ENCODE measurements at regions not wholly inside any gene's neighbourhood (a gene's known extent, or its start where the extent isn't known, plus 50 kb on each side); places are given as distances from the start of the nearest gene placed in this dataset.

GRCh38 chr18:27412556-27412955 lies 227.4 kb upstream of the CHST9 start (continued):
- TF ChIP-seq PAX8 (IDR thresholded peaks at IDR 0.05) (no peak), NFIC (IDR thresholded peaks at IDR 0.05; ENCODE audit: low read depth, low read length) (no peak), BMI1 (IDR thresholded peaks at IDR 0.05; ENCODE audit: borderline replicate concordance) (no peak)

- POLR2A ChIA-PET, result no interaction called here
- no peak for TF ChIP-seq RELB (IDR thresholded peaks at IDR 0.05; ENCODE audit: low read depth)
- no peak for TF ChIP-seq ELK1 (IDR thresholded peaks at IDR 0.05; ENCODE audit: low read depth, low read length)
- no peak for TF ChIP-seq CBX5 (IDR thresholded peaks at IDR 0.05; ENCODE audit: low read depth)
- TF ChIP-seq ZBTB33 (IDR thresholded peaks at IDR 0.05), result no peak
- TF ChIP-seq SRF (IDR thresholded peaks at IDR 0.05; ENCODE audit: low read depth in 2 of 2, low read length in 2 of 2), result no peak
- no peak for TF ChIP-seq CHD1 (IDR thresholded peaks at IDR 0.05; ENCODE audit: low read depth, low read length)
- TF ChIP-seq LARP7 (IDR thresholded peaks at IDR 0.05), result no peak
- no peak for TF ChIP-seq ZZZ3 (IDR thresholded peaks at IDR 0.05; ENCODE audit: control insufficient read depth, insufficient read length, low read depth)
- no peak for TF ChIP-seq STAT3 (IDR thresholded peaks at IDR 0.05; ENCODE audit: low read depth, low read length)
- TF ChIP-seq JUNB (IDR thresholded peaks at IDR 0.05), result no peak
- TF ChIP-seq HSF1 (IDR thresholded peaks at IDR 0.05; ENCODE audit: low read depth, low read length), result no peak
- no peak for TF ChIP-seq RELA (IDR thresholded peaks at IDR 0.05; ENCODE audit: borderline replicate concordance, partially characterized antibody)
- TF ChIP-seq CREM (IDR thresholded peaks at IDR 0.05; ENCODE audit: low read depth), result no peak
- no peak for TF ChIP-seq SREBF2 (IDR thresholded peaks at IDR 0.05; ENCODE audit: low read length)
- TF ChIP-seq MLLT1 (IDR thresholded peaks at IDR 0.05), result no peak
These were observed 226.8 kb upstream of the CHST9 start for GRCh38 chr18:27411911-27412310.

More at GRCh38 chr18:27411911-27412310, 226.8 kb upstream of the CHST9 start:
- no peaks in the 10 kb centered on the region for H3K9me3 ChIP-seq (replicated peaks; ENCODE audit: control insufficient read depth, insufficient read depth, low read length)
- H4K20me1 ChIP-seq (ENCODE audit: control insufficient read depth, insufficient read depth), result no peaks in the 10 kb centered on the region
- H3K27me3 ChIP-seq (replicated peaks in 1 of 2; ENCODE audit: control insufficient read depth in 2 of 2, insufficient read depth in 2 of 2, low read length in 1 of 2), result no peaks in the 10 kb centered on the region
- H3K4me2 ChIP-seq (ENCODE audit: control insufficient read depth, insufficient read depth), result no peak overlapping the region
- ATAC-seq (no peak), FAIRE-seq (no peak), DNase-seq (ENCODE audit: low read depth, low spot score) (no peak)
- no peak overlapping the region for H3K27ac ChIP-seq (ENCODE audit: control insufficient read depth, insufficient read depth)
- in situ Hi-C loops (cut with MboI) (no loop called here), intact Hi-C loops (cut with micrococcal nuclease; ENCODE audit: unreplicated experiment) (no loop called here)
- H3K4me1 ChIP-seq (ENCODE audit: control insufficient read depth, insufficient read depth, low read length), result no peaks in the 10 kb centered on the region
- H3K9ac ChIP-seq (ENCODE audit: control insufficient read depth, insufficient read depth, low read length), result no peak overlapping the region
- H3K79me2 ChIP-seq (ENCODE audit: control insufficient read depth, insufficient read depth, low read length), result no peaks in the 10 kb centered on the region
- WGBS (ENCODE audit: insufficient coverage, insufficient replicate concordance, low lambda C conversion rate, missing lambda C conversion rate), result 31% methylated on average over 2 of the region's 2 CpGs
- SMC1A ChIA-PET (ENCODE audit: uncharacterized antibody, unreplicated experiment), result no interaction called here
- no peaks in the 10 kb centered on the region for H3K36me3 ChIP-seq (ENCODE audit: control insufficient read depth in 2 of 2, insufficient read depth in 2 of 2, low read length in 1 of 2)
- BruUV-seq (replicated peaks), result no TSS peak
- no peak overlapping the region for H2AFZ ChIP-seq (ENCODE audit: control insufficient read depth, low read depth, low read length)
- RAD21 ChIA-PET (ENCODE audit: unreplicated experiment), result no interaction called here
- no peak overlapping the region for H3K4me3 ChIP-seq
- CTCF ChIA-PET, result interaction anchor here (1.7 kb wide), 1 partner anchor 10 kb away, joined by 4 read pairs; no protein-coding TSS in a partner anchor

Measured in GM12878 (cell line).